Hepatocyte (in vitro differentiated cells): ENCODE measurements at regions not wholly inside any gene's neighbourhood (a gene's known extent, or its start where the extent isn't known, plus 50 kb on each side); places are given as distances from the start of the nearest gene placed in this dataset.
"Not testable (repeated sequence)": the region's sequence is repeated elsewhere in the genome, so short reads cannot be mapped to it uniquely, and the experiment has no call there.

Experiments
- CTCF ChIP-seq: fragments of 200-600 bp; sonication (generic); IDR thresholded peaks from 2 replicates; pipeline ENCODE4 v1.5.1; 2016; ENCODE audit warnings: antibody characterized with exemption, mild to moderate bottlenecking; ENCODE audit not compliant: poor library complexity
- EZH2 ChIP-seq: fragments of 200-600 bp; sonication (generic); IDR thresholded peaks from 2 replicates; pipeline ENCODE4 v1.6.1; 2016; ENCODE audit warnings: antibody characterized with exemption, mild to moderate bottlenecking, borderline replicate concordance
- EZH2phosphoT487 ChIP-seq: fragments of 200-600 bp; sonication (generic); IDR thresholded peaks from one replicate; pipeline ENCODE4 v1.6.1; 2018; ENCODE audit warnings: antibody characterized with exemption, mild to moderate bottlenecking, low read depth, moderate library complexity; ENCODE audit not compliant: unreplicated experiment, severe bottlenecking

GRCh38 chr21:9883571-9884282 lies 637.7 kb upstream of the TPTE start:
- TF ChIP-seq EZH2, CTCF, EZH2phosphoT487: not testable (repeated sequence)
